Right lobe of liver (tissue), 6 donors: ENCODE measurements at regions not wholly inside any gene's neighbourhood (a gene's known extent, or its start where the extent isn't known, plus 50 kb on each side); places are given as distances from the start of the nearest gene placed in this dataset.
"Not testable (repeated sequence)": the region's sequence is repeated elsewhere in the genome, so short reads cannot be mapped to it uniquely, and the experiment has no call there.

Experiments
- ATAC-seq, 4 donors: fragments of 200-7000 bp; cut with Tn5 transposase; one replicate each; pipeline ENCODE4 v1.9.1; 2020; ENCODE audit warnings: mild to moderate bottlenecking in 4 of 4, moderate library complexity in 4 of 4
- DNase-seq, 3 donors: peaks; one replicate each; pipeline ENCODE4 v3.0.0-alpha.2; 2020
- H3K27ac ChIP-seq, 3 donors: fragments of 200-600 bp; one replicate each; pipeline ENCODE4 v1.8.0; 2022
- H3K27me3 ChIP-seq, 2 donors: fragments of 200-600 bp; one replicate each; pipeline ENCODE4 v1.8.0; 2022
- H3K36me3 ChIP-seq, 4 donors: fragments of 200-600 bp; sonication (generic) in 1 of 4; one replicate each; pipeline versions ENCODE4 v1.5.1 to v1.8.0; 2017 to 2022; ENCODE audit warnings: control low read depth in 1 of 4
- H3K4me1 ChIP-seq, 4 donors: fragments of 200-600 bp; sonication (generic) in 1 of 4; one replicate each; pipeline versions ENCODE4 v1.5.1 to v1.8.0; 2017 to 2022; ENCODE audit warnings: control low read depth in 1 of 4
- H3K4me3 ChIP-seq, 3 donors: fragments of 200-600 bp; one replicate each; pipeline ENCODE4 v1.8.0; 2022
- H3K9me3 ChIP-seq, 4 donors: fragments of 200-600 bp; sonication (generic) in 1 of 4; one replicate each; pipeline versions ENCODE4 v1.5.1 to v1.8.0; 2017 to 2022; ENCODE audit warnings: control low read depth in 1 of 4
- POLR2A ChIP-seq: fragments of 450-650 bp; IDR thresholded peaks from one replicate; pipeline ENCODE4 v1.6.1; 2017; ENCODE audit warnings: antibody characterized with exemption, mild to moderate bottlenecking
- WGBS: methylation state at CpG from one replicate; pipeline ENCODE4 v1.1.6; 2018; ENCODE audit warnings: low coverage, low lambda C conversion rate; ENCODE audit not compliant: insufficient coverage; ENCODE audit errors: missing lambda C conversion rate; 5-methylcytosine and 5-hydroxymethylcytosine counted together
- intact Hi-C, 2 donors: fragments of 100-400 bp; cut with DNase I; formaldehyde crosslinking; loops; one replicate each; pipeline versions ENCODE4 v1.11.2 to v1.14.1; 2022
- TF ChIP-seq, protein P1 (sequence below), 4 donors: fragments of 200-600 bp in 3 of 4; fragments of 450-650 bp in 1 of 4; IDR thresholded peaks; one replicate each; pipeline versions ENCODE4 v1.5.1 to v1.8.0; 2016 to 2022; ENCODE audit warnings: antibody characterized with exemption in 4 of 4, mild to moderate bottlenecking in 2 of 4
- donor health status: DM: no; HTN: yes; CAD: no.
- donor health status: DM: no; HTN: no; CAD: no.
- donor health status: DM: no; HTN: no; CAD: no.
- donor health status: DM: no; HTN: yes; CAD: no.
- donor health status: DM: no; HTN: yes; CAD: no.

DNA sequence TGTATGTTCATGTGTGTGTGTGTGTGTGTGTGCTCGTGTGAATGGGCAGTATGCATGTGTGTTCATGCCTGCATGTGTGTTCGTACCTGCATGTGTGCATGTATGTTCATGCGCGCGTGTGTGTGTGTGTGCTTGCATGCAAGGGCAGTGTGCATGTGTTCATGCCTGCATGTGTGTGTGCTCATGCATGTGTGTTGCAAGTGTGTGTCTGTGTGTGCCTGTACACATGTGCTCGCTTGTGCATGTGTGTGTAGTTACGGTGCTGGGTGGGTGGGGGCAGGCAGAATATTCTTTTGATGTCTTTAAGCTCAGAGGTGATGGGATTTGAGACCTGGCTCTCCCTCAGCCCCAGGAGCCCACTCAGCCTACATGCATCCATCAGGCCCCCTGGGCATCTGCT, 822.1 kb downstream of the BRD1 start:
- no peaks in the 10 kb centered on the region for H3K36me3 ChIP-seq
- no peak for ATAC-seq
- H3K27ac ChIP-seq, result no peak overlapping the region
- intact Hi-C loops, result no loop called here
- TF ChIP-seq POLR2A, result no peak
- TF ChIP-seq, protein P1, sequence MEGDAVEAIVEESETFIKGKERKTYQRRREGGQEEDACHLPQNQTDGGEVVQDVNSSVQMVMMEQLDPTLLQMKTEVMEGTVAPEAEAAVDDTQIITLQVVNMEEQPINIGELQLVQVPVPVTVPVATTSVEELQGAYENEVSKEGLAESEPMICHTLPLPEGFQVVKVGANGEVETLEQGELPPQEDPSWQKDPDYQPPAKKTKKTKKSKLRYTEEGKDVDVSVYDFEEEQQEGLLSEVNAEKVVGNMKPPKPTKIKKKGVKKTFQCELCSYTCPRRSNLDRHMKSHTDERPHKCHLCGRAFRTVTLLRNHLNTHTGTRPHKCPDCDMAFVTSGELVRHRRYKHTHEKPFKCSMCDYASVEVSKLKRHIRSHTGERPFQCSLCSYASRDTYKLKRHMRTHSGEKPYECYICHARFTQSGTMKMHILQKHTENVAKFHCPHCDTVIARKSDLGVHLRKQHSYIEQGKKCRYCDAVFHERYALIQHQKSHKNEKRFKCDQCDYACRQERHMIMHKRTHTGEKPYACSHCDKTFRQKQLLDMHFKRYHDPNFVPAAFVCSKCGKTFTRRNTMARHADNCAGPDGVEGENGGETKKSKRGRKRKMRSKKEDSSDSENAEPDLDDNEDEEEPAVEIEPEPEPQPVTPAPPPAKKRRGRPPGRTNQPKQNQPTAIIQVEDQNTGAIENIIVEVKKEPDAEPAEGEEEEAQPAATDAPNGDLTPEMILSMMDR (IDR thresholded peaks at IDR 0.05), result no peak
- no peaks in the 10 kb centered on the region for H3K9me3 ChIP-seq
- no peak overlapping the region for H3K4me3 ChIP-seq
- no peaks in the 10 kb centered on the region for H3K4me1 ChIP-seq
- no CpG with 5 or more reads among the region's 7 CpGs for WGBS
- no peaks in the 10 kb centered on the region for H3K27me3 ChIP-seq
- DNase-seq, result peak in 1 of 3 donors; percentile 9

DNA sequence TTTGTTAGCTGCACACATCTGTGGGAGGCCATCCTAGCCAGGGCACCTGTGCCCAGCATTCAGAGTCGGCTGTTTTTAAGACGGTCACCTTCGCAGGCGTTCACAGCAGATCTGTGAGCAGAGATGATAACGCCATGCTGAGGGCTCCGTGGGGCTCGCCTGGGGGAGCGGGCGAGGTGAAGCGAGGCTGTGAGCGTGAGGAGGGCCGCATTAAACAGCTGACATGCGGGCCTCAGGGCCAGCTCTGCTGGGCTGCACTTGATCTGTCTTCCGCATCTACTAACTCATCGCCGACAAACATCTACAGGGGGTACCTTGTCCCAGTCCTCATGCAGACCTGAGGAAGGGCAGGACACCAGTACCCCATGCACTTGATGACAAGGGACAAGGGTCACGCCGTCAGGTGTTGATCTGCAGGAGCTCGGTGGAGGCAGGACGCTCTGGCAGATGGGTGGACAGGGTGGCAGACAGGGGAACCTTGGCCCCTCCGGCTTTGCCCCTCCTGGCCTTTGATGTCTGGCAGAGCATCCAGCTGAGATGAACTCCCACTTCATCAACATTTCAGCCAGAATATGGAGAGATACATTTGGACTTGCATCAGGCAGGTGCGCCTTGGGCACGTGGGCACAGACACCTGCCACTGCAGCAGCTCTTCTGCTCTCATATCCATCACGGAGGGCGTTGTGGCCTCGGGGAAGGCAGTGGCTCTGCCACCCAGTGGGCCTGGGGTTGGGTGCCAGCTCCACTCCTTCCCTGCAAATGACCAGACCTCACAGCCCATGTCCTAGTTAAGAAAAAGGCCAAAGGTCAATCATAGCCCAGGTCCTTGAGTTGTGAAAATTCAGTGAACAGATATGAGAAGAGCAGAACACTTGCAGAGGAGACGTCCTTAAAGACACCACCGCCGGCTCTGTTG, 822.9 kb downstream of the BRD1 start:
- H3K4me1 ChIP-seq, result no peaks in the 10 kb centered on the region
- H3K4me3 ChIP-seq, result no peak overlapping the region
- H3K27ac ChIP-seq, result no peak overlapping the region
- DNase-seq (peak in 1 of 3 donors; percentile 28), ATAC-seq (no peak)
- TF ChIP-seq, protein P1 (IDR thresholded peaks at IDR 0.05), result no peak
- TF ChIP-seq POLR2A, result no peak
- no peaks in the 10 kb centered on the region for H3K27me3 ChIP-seq
- 69% methylated on average over 11 of the region's 29 CpGs for WGBS
- intact Hi-C loops, result no loop called here
- no peaks in the 10 kb centered on the region for H3K9me3 ChIP-seq
- H3K36me3 ChIP-seq, result no peaks in the 10 kb centered on the region

DNA sequence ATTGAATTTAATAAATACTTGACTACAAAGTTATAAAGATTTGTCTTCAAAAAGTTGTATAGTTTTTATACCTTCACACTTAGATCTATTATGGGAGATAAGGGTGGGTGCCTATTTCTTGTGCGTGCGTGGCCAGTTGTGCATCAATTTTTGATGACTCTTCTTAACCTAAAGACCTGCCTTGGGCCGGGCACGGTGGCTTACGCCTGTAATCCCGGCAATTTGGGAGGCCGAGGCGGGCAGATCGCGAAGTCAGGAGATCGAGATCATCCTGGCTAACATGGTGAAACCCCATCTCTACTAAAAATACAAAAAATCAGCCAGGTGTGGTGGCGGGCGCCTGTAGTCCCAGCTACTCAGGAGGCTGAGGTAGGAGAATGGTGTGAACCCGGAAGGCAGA, 830.1 kb downstream of the BRD1 start:
- H3K4me3 ChIP-seq, ATAC-seq, H3K4me1 ChIP-seq, H3K27me3 ChIP-seq, H3K9me3 ChIP-seq, H3K27ac ChIP-seq, intact Hi-C loops, H3K36me3 ChIP-seq, DNase-seq: not testable (repeated sequence)
- WGBS, result 72% methylated on average over 11 of the region's 14 CpGs

DNA sequence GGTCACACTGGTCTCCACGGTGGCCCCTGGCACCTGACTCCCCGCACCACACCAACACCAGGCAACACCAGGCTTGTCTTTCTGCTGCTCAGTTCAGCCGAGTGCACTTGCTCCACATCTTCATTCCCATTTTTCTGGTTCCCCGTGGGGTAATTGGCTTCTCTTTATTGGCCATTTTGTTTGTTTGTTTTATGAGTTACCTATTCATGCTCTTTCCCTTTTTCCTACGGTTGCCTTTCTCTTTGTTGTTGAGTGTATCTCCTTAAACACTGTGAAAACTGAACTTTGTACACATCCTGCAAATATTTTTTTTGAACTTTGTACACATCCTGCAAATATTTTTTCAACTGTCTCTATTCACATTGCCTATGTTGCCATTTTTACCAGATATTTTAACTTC, 834.0 kb downstream of the BRD1 start:
- no peak for DNase-seq

DNA sequence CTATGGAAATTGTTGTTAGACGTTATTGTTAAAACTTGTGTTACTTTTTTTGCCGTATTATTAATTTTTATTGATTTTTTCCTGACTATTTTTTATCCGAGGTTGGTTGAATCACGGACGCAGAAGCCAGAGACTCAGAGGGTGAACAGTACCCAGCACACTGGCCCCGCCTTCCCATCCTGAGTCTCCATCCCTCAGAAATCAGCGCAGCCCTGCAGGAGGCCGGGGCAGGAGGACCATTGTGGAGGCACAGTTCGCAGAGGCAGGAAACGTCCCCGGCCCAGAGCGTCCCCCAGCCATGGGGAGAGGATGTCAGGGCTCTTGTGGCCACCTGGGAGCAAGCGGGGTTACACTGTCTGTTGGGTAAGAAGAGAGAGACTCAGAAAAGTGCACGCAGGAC, 843.0 kb downstream of the BRD1 start:
- no peak overlapping the region for H3K4me3 ChIP-seq
- H3K27ac ChIP-seq, result no peak overlapping the region
- no peaks in the 10 kb centered on the region for H3K36me3 ChIP-seq
- no peak for TF ChIP-seq POLR2A
- TF ChIP-seq, protein P1 (IDR thresholded peaks at IDR 0.05), result no peak
- ATAC-seq (no peak), DNase-seq (no peak)
- H3K27me3 ChIP-seq, result no peaks in the 10 kb centered on the region
- intact Hi-C loops, result no loop called here
- H3K4me1 ChIP-seq, result no peaks in the 10 kb centered on the region
- no peaks in the 10 kb centered on the region for H3K9me3 ChIP-seq
- 61% methylated on average over 11 of the region's 14 CpGs for WGBS

More for the DNA sequence above, 834.0 kb downstream of the BRD1 start:
- TF ChIP-seq, protein P1 (IDR thresholded peaks at IDR 0.05), result no peak
- no peak for TF ChIP-seq POLR2A
- WGBS, result 28% methylated on average over 5 of the region's 5 CpGs
- ATAC-seq, result no peak
- H3K4me3 ChIP-seq, result no peak overlapping the region
- no peaks in the 10 kb centered on the region for H3K4me1 ChIP-seq
- H3K9me3 ChIP-seq, result no peaks in the 10 kb centered on the region
- intact Hi-C loops, result no loop called here
- H3K27ac ChIP-seq, result no peak overlapping the region
- no peaks in the 10 kb centered on the region for H3K36me3 ChIP-seq
- no peaks in the 10 kb centered on the region for H3K27me3 ChIP-seq
